Keratinocyte (primary cell): ENCODE measurements at regions not wholly inside any gene's neighbourhood (a gene's known extent, or its start where the extent isn't known, plus 50 kb on each side); places are given as distances from the start of the nearest gene placed in this dataset.

Experiments used
- EZH2 ChIP-seq: IDR thresholded peaks from one replicate; pipeline ENCODE4 v1.6.1; 2012; ENCODE audit warnings: inconsistent platforms, mild to moderate bottlenecking, low read length, moderate library complexity
- TF ChIP-seq, protein P1 (sequence below), 3 experiments: IDR thresholded peaks in 1 of 3; conservative IDR thresholded peaks in 1 of 3; optimal IDR thresholded peaks in 1 of 3; 2 replicates in 2 of 3; 3 replicates in 1 of 3; pipeline versions ENCODE3 to v1.5.1; 2011; ENCODE audit warnings: low read length in 3 of 3, mild to moderate bottlenecking in 3 of 3, moderate library complexity in 2 of 3, control low read depth in 1 of 3, inconsistent platforms in 1 of 3; ENCODE audit not compliant: insufficient read depth in 2 of 3; ENCODE audit errors: extremely low read depth in 1 of 3

DNA sequence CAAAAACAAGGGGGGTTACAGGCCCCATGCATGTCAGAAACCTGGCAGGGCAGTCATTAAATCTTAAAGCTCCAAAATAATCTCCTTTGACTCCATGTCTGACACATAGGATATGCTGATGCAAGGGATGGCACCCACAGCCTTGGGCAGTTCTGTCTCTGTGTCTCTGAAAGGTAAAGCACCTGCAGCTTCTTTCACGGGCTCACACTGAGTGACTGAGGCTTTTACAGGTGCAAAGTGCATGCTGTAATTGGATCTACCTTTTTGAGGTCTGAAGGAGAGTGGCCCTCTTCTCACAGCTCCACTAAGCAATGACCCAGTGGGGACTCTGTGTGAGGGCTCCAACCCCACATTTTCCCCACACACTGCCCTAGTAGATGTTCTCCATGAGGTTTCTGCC, 1309.0 kb upstream of the B3GALT2 start:
- TF ChIP-seq, protein P1, sequence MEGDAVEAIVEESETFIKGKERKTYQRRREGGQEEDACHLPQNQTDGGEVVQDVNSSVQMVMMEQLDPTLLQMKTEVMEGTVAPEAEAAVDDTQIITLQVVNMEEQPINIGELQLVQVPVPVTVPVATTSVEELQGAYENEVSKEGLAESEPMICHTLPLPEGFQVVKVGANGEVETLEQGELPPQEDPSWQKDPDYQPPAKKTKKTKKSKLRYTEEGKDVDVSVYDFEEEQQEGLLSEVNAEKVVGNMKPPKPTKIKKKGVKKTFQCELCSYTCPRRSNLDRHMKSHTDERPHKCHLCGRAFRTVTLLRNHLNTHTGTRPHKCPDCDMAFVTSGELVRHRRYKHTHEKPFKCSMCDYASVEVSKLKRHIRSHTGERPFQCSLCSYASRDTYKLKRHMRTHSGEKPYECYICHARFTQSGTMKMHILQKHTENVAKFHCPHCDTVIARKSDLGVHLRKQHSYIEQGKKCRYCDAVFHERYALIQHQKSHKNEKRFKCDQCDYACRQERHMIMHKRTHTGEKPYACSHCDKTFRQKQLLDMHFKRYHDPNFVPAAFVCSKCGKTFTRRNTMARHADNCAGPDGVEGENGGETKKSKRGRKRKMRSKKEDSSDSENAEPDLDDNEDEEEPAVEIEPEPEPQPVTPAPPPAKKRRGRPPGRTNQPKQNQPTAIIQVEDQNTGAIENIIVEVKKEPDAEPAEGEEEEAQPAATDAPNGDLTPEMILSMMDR (optimal IDR thresholded peaks at IDR 0.05 in 1 of 3, IDR thresholded peaks at IDR 0.05 in 1 of 3, conservative IDR thresholded peaks at IDR 0.05 in 1 of 3; ENCODE audit: extremely low read depth in 1 of 3, insufficient read depth in 2 of 3, low read length in 3 of 3) = no peak
- TF ChIP-seq EZH2 = no peak
